Thymus (tissue), 11 donors: ENCODE measurements at regions not wholly inside any gene's neighbourhood (a gene's known extent, or its start where the extent isn't known, plus 50 kb on each side); places are given as distances from the start of the nearest gene placed in this dataset.
A peak's percentile ranks its signal among the peaks of the same experiment; 100 is the strongest.
"Not testable (repeated sequence)": the region's sequence is repeated elsewhere in the genome, so short reads cannot be mapped to it uniquely, and the experiment has no call there.

Source experiments
- DNase-seq, 9 donors: peaks; one replicate each; pipeline ENCODE4 v3.0.0-alpha.2; 2013; ENCODE audit warnings: low spot score in 9 of 9, low read depth in 6 of 9, missing footprints in 1 of 9
- H3K27ac ChIP-seq, 2 donors: one replicate each; pipeline ENCODE4 v1.5.1; 2013; ENCODE audit warnings: control low read depth in 1 of 2, low read depth in 1 of 2, low read length in 1 of 2, mild to moderate bottlenecking in 1 of 2, moderate library complexity in 1 of 2
- H3K27me3 ChIP-seq, 2 donors: one replicate each; pipeline ENCODE4 v1.5.1; 2013; ENCODE audit warnings: low read length in 1 of 2; ENCODE audit not compliant: control insufficient read depth in 2 of 2, insufficient read depth in 1 of 2
- H3K36me3 ChIP-seq, 2 donors: one replicate each; pipeline ENCODE4 v1.5.1; 2013; ENCODE audit warnings: low read length in 1 of 2, mild to moderate bottlenecking in 1 of 2, moderate library complexity in 1 of 2; ENCODE audit not compliant: control insufficient read depth in 2 of 2, insufficient read depth in 2 of 2
- H3K4me1 ChIP-seq, 2 donors: one replicate each; pipeline ENCODE4 v1.5.1; 2013; ENCODE audit warnings: low read length in 2 of 2; ENCODE audit not compliant: control insufficient read depth in 2 of 2, insufficient read depth in 2 of 2
- H3K4me3 ChIP-seq, 2 donors: one replicate each; pipeline ENCODE4 v1.5.1; 2013; ENCODE audit warnings: low read length in 2 of 2, control low read depth in 1 of 2, mild to moderate bottlenecking in 1 of 2
- H3K9me3 ChIP-seq, 2 donors: one replicate each; pipeline ENCODE4 v1.5.1; 2013; ENCODE audit warnings: low read length in 1 of 2, mild to moderate bottlenecking in 1 of 2; ENCODE audit not compliant: control insufficient read depth in 2 of 2, insufficient read depth in 1 of 2
- WGBS: extraction: QIAGEN DNeasy Blood & Tissue Kit; methylation state at CpG from one replicate; pipeline ENCODE4 v1.1.7; 2013; 5-methylcytosine and 5-hydroxymethylcytosine counted together
- donor health status: healthy.

DNA sequence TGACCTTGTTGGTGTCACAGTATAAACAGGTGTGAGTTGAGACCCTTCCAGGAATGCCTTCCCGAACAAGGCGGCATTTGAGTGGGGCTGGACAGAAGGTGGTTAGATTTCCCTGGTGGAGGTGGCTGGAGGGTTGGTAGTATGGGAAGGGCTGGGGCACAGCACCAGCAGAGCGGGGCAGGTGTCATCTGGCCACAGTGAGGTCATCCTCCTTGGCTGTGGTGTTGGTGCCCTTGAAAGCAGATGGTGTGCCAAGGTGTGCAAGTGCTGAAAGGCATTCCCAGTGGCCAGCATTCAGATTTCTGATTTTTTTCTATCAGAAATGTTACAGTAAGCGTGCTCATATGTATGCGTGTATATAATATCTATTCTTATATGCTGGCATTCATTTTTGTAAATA is 126.6 kb downstream of the LAT start:
- no peak for DNase-seq
- Histone ChIP-seq H3K4me3 (no peak overlapping the region), H3K9me3 (no peaks in the 10 kb centered on the region), H3K27ac (peak overlapping the region in 1 of 2 donors; percentile 31), H3K27me3 (no peaks in the 10 kb centered on the region), H3K4me1 (peaks cover 2 to 12% of the 10 kb centered on the region in 2 donors), H3K36me3 (peaks cover 11 to 17% of the 10 kb centered on the region in 2 donors)
- WGBS, result 99% methylated on average over 5 of the region's 5 CpGs

DNA sequence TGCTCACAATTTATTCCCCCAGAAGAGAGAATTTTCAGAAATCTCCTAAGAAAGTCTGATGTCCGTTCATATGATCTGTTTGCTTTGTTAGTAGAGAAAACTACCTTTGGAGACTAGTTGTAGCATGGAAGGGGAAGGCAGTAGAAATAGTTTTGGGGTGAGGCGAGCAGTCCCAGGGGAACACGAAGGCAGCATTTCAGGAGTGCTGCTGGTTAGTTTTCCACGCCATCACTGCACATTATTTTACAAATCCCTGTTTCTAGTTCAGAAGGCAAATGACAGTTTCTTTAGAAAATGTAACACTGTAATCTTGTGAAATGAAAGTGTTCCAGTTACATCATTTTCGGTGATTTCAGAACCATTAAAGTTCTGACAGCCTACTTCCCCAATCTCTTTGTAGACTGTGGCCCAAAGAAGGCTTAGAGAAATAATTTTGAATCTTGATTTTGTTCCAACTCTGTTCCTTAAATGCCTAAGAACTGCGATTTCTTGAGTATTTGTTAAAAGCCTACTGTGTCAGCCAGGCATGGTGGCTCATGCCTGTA is 123.8 kb downstream of the LAT start:
- DNase-seq, H3K9me3 ChIP-seq, H3K4me3 ChIP-seq, H3K27me3 ChIP-seq, H3K4me1 ChIP-seq, H3K27ac ChIP-seq: not testable (repeated sequence)
- H3K36me3 ChIP-seq, result peaks cover 8 to 11% of the 10 kb centered on the region in 2 donors
- 97% methylated on average over 6 of the region's 6 CpGs for WGBS

DNA sequence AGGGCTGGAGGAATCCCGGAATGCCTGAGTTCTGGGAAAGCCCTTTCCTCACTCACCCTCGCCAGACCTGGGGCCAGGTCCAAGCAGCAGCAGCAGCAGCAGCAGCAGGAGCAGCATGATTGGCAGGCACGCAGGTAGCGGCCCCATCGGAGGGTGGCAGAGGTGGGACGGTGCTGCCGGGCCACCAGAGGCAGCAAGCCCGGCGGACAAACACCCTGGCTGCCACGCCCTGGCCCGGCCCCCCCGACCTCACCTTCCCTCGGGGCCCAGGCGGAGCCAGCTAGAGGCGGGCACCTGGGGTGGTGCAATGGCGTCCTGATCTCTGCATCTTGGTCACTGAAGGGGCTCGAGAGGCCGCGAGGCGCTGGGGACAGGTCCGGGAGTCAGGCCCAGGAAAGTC is 122.4 kb downstream of the LAT start:
- no peaks in the 10 kb centered on the region for H3K27me3 ChIP-seq
- H3K27ac ChIP-seq, result no peak overlapping the region
- WGBS, result 91% methylated on average over 21 of the region's 21 CpGs
- no peak overlapping the region for H3K4me3 ChIP-seq
- H3K9me3 ChIP-seq, result no peaks in the 10 kb centered on the region
- no peak for DNase-seq
- no peaks in the 10 kb centered on the region for H3K4me1 ChIP-seq
- peaks cover 5 to 8% of the 10 kb centered on the region in 2 donors for H3K36me3 ChIP-seq

DNA sequence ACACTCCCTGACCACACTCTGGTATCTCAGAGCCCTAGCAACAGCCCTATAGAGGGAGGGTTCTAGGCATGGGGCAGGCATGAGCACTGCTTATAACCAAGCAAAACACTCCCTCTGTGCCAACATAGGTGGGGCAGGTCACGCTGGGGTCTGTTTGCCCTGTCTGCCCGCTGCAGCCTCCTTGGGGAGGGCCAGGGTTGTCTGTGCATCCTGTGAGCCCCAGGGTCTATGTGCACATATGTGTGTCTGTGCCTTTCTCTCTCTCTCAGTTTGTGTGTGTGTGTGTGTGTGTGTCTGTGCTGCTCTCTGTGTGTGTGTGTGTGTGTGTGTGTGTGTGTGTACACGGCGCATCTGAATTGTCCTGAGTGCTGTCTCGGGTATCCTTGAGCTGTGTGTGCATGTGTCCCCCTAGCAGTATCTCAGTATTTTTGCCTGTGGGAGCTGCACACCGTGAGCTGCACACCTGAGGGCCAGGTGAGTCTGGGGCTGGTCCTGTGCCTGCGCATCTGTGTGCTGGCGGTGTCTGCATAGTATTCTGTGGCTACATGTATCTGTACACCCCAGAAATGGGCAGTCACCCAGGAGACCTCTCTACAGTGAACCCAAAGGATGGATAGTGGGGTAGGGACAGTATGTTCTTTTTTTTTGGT is 121.5 kb downstream of the LAT start:
- WGBS, result 93% methylated on average over 6 of the region's 8 CpGs
- H3K27ac ChIP-seq, H3K4me3 ChIP-seq, H3K36me3 ChIP-seq, DNase-seq, H3K9me3 ChIP-seq, H3K27me3 ChIP-seq, H3K4me1 ChIP-seq: not testable (repeated sequence)

DNA sequence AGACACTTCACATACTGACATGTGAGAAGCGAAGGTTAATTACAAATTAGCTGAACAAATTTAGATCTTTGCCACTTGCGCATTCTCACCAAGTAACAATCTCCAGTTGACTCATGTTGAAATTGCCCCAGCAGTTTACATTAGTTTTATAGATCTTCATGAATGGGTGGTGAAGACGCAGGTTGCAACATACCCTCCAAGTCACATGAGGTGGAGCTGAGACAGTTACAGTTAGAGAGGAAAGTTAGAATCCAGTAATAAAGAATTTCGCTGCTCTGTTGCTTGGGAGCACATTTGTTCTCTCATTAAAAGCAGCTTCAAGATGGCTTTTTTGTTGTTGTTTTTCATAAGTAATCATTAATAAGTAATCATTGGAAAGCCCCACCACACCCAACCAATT is 119.7 kb downstream of the LAT start:
- not testable (repeated sequence) for H3K27me3 ChIP-seq, H3K4me3 ChIP-seq, H3K27ac ChIP-seq, H3K36me3 ChIP-seq, DNase-seq, H3K9me3 ChIP-seq, H3K4me1 ChIP-seq
- WGBS, result 100% methylated on average over 2 of the region's 4 CpGs

DNA sequence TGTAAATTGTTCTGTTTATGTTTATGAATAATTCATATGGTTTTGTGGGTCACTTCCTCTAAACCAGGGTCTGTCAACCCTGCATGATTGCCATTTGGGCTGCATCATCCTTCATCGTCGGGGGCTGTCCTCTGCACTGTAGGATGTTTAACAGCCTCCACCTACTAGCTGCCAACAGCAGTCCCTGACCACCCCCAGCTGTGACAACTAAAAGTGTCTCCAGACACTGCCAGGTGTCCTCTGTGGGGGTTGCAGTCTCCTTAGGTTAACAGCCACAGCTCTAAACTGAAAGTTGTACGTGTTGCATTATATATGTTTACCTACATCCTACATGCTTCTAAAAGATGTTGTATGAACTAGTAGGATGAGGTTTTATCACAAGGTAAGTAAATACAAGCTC is 113.1 kb downstream of the LAT start:
- H3K27ac ChIP-seq, result peak overlapping the region in 1 of 2 donors; percentile 79
- not testable (repeated sequence) for DNase-seq, H3K27me3 ChIP-seq, H3K9me3 ChIP-seq, H3K36me3 ChIP-seq, H3K4me1 ChIP-seq, H3K4me3 ChIP-seq
- 13% methylated on average over 1 of the region's 3 CpGs for WGBS

DNA sequence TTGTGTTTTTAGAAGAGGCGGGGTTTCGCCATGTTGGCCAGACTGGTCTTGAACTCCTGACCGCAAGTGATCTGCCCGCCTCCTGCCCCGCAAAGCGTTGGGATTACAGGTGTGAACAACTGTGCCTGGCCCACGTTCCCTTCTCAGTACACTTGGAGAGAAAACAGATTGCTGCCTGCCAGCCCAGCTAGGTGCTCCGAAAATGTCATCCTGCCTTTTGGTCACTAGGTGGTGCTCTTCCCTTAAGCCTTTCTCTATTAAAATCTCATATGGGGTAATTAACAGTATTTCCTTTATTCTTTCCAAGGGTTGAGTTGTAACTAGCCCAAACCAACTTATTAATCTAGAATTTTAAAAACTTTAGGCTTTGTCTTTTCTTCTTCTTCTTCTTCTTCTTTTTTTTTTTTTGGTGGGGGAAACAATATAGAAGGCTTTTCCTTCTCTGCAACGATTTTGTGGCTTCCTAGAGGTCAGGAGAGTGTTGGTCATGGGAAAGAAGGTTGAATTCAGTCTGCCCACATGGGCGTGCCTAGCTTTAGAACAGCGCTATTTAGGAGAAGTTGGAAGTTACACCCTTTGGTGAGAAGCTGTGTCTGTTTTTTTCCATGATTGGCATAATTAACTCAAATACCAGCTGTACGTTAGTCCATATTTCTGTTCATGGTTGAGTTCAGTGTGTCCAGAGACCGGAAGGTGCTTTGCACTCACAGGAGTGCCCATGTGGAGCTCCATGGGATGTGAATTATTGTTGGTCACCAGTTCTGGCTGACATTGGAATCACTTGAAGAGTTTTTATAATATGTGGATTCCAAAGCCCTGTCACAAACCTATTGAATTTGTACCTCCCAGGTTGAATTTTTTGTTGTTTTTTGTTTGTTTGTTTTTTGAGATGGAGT is 110.1 kb downstream of the LAT start:
- H3K4me1 ChIP-seq, DNase-seq, H3K36me3 ChIP-seq, H3K4me3 ChIP-seq, H3K27me3 ChIP-seq, H3K27ac ChIP-seq, H3K9me3 ChIP-seq: not testable (repeated sequence)
- 55% methylated on average over 11 of the region's 13 CpGs for WGBS

DNA sequence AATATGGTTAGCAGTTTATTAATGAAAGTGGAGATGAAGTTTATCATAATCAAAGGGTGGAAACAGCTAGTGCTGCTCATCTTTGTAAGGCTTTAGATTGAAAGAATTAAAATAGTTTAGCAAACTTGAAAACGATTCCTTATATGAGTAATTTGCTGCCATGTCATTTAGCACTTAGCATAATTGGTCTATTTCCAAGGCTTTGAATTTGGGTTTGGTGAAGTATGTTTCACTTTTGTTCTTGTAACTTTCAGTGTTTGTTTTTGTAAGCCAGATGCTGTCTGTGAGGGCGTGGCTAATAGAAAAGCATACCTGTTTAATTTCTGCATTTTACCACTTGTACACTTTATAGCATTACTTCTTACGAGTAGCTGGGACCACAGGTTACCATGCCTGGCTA is 109.5 kb downstream of the LAT start:
- not testable (repeated sequence) for H3K27ac ChIP-seq, H3K27me3 ChIP-seq, DNase-seq, H3K4me1 ChIP-seq, H3K4me3 ChIP-seq, H3K36me3 ChIP-seq, H3K9me3 ChIP-seq
- WGBS, result 79% methylated on average over 3 of the region's 3 CpGs

DNA sequence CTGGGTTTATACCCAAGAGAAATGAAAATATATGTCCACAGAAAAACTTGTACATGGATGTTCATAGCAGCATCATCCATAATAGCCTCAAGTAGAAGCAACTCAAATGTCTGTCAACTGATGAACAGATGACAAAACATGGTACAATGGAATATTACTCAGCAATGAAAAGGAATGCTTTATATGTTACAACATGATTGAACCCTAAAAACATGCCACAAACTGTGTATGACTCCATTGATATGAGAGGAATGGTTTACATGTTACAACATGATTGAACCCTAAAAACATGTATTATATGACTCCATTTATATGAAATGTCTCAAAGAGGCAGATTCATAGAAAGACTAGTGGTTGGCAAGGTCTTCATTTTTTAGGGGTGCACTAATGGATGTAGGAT is 104.8 kb downstream of the LAT start:
- H3K9me3 ChIP-seq, DNase-seq, H3K27me3 ChIP-seq, H3K4me1 ChIP-seq, H3K27ac ChIP-seq, H3K36me3 ChIP-seq, H3K4me3 ChIP-seq: not testable (repeated sequence)
